ENCODE measurements at regions not wholly inside any gene's neighbourhood (a gene's known extent, or its start where the extent isn't known, plus 50 kb on each side); places are given as distances from the start of the nearest gene placed in this dataset.

- 70 to 90% (median 79%) methylated on average over 4 of the region's 4 CpGs for WGBS, 4 donors
- no peaks in the 10 kb centered on the region for H3K9me3 ChIP-seq
- no peak overlapping the region for H3K27ac ChIP-seq
- no peak overlapping the region for H3K4me3 ChIP-seq
- intact Hi-C loops (cut with DNase I), result no loop called here
- ATAC-seq (no peak), DNase-seq (no peak)
- no peaks in the 10 kb centered on the region for H3K36me3 ChIP-seq
- TF ChIP-seq CTCF (IDR thresholded peaks at IDR 0.05) (no peak), POLR2A (IDR thresholded peaks at IDR 0.05) (no peak)
- H3K4me1 ChIP-seq, result no peaks in the 10 kb centered on the region
- no peaks in the 10 kb centered on the region for H3K27me3 ChIP-seq
Measured at GRCh38 chr3:150308037-150308319, 100.1 kb upstream of the TSC22D2 start.

GRCh38 chr3:150307311-150308036 lies 100.6 kb upstream of the TSC22D2 start:
- 82 to 93% (median 86%) methylated on average over 6 of the region's 6 CpGs for WGBS, 4 donors
- Histone ChIP-seq H3K27ac (no peak overlapping the region), H3K27me3 (no peaks in the 10 kb centered on the region), H3K4me1 (no peaks in the 10 kb centered on the region), H3K4me3 (no peak overlapping the region), H3K9me3 (no peaks in the 10 kb centered on the region), H3K36me3 (no peaks in the 10 kb centered on the region)
- DNase-seq (no peak), ATAC-seq (no peak)
- TF ChIP-seq CTCF (IDR thresholded peaks at IDR 0.05) (no peak), POLR2A (IDR thresholded peaks at IDR 0.05) (no peak)
- intact Hi-C loops (cut with DNase I), result no loop called here

DNA sequence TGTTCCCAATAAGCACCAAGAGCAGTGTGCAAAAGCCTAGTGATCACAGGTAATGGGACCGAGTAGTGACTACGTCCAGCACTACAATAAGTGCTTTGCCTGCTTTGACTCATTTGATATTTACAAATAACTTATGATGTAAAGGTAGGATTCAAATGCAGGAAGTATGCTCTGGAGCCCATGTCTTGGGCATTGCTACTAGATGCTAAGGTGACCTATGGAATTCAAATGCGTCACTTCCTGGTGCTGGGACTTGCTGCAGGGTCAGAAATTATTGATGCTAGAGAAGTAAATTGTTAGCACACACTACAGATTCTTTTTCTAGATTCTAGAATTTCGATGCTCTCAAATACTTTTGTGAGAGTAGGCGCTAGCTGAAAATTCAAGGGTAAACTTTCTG lies 101.2 kb upstream of the TSC22D2 start:
- WGBS, 4 donors, result 74 to 88% (median 86%) methylated on average over 5 of the region's 5 CpGs
- no peaks in the 10 kb centered on the region for H3K36me3 ChIP-seq
- TF ChIP-seq CTCF (IDR thresholded peaks at IDR 0.05) (no peak), POLR2A (IDR thresholded peaks at IDR 0.05) (no peak)
- no peaks in the 10 kb centered on the region for H3K27me3 ChIP-seq
- H3K4me1 ChIP-seq, result no peaks in the 10 kb centered on the region
- DNase-seq (no peak), ATAC-seq (no peak)
- intact Hi-C loops (cut with DNase I), result no loop called here
- H3K9me3 ChIP-seq, result no peaks in the 10 kb centered on the region
- H3K27ac ChIP-seq, result no peak overlapping the region
- no peak overlapping the region for H3K4me3 ChIP-seq

DNA sequence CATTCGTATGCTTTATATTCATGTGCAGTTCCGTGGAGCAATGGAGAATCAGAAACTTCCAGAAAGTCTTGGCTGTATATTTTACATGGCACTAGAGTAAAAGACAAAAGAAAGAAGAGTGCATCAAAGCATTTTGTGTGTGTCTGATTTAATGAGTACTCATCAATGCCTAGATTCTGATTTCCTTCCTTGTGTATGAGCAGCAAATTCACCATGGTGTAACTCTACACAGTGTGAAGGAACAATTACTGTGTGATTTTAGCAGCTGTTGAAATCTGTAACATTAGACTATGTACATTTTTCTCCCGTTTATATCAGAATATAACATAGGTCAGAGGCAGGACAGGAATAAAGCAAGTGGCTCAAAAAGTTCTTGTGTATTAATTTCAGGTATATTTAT lies 102.0 kb upstream of the TSC22D2 start:
- DNase-seq (no peak), ATAC-seq (no peak)
- TF ChIP-seq POLR2A (IDR thresholded peaks at IDR 0.05), result no peak
- TF ChIP-seq CTCF (IDR thresholded peaks at IDR 0.05), result no peak
- no peaks in the 10 kb centered on the region for H3K4me1 ChIP-seq
- H3K36me3 ChIP-seq, result no peaks in the 10 kb centered on the region
- intact Hi-C loops (cut with DNase I), result no loop called here
- H3K4me3 ChIP-seq, result no peak overlapping the region
- no peaks in the 10 kb centered on the region for H3K27me3 ChIP-seq
- no peak overlapping the region for H3K27ac ChIP-seq
- 66 to 75% (median 74%) methylated on average over 3 of the region's 3 CpGs for WGBS, 4 donors
- H3K9me3 ChIP-seq, result no peaks in the 10 kb centered on the region
